ENCODE measurements at regions not wholly inside any gene's neighbourhood (a gene's known extent, or its start where the extent isn't known, plus 50 kb on each side); places are given as distances from the start of the nearest gene placed in this dataset.
"Not testable (repeated sequence)": the region's sequence is repeated elsewhere in the genome, so short reads cannot be mapped to it uniquely, and the experiment has no call there.

DNA sequence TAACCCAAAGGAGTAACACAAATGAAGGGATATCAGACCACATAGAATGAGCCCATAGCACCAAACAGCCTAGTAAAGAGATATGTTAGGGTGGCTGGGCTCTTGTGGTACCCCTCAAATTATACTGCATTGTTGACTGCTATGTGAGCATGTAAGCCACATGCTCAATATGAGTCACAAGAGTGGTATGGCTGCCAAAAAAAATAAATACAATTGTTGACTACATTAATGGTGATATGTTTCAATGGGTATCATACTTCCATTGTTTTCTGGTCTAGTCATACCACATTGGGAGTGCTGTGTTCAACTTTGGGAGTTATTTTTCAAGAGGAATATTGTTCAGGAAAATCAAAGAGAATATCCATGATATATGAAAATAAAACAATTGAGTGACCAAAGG is 162.4 kb upstream of the PIK3R1 start:
- Histone ChIP-seq H3K36me3 (ENCODE audit: control insufficient read depth in 5 of 5, insufficient read depth in 5 of 5, low read length in 5 of 5) (no peaks in the 10 kb centered on the region), H3K4me3 (ENCODE audit: low read depth in 1 of 5, low read length in 5 of 5) (no peak overlapping the region), H3K9me3 (ENCODE audit: control insufficient read depth in 5 of 5, low read length in 5 of 5) (peaks cover 0 to 8% (median 5%) of the 10 kb centered on the region in 5 donors), H3K4me1 (ENCODE audit: control insufficient read depth in 5 of 5, insufficient read depth in 5 of 5, low read length in 5 of 5) (peaks cover 0 to 7% (median 7%) of the 10 kb centered on the region in 5 donors), H3K9ac (ENCODE audit: low read length in 5 of 5) (no peak overlapping the region), H3K27ac (ENCODE audit: low read depth, low read length) (no peak overlapping the region), H3K27me3 (ENCODE audit: control insufficient read depth in 5 of 5, insufficient read depth in 4 of 5, low read length in 5 of 5) (no peaks in the 10 kb centered on the region)

- no peak overlapping the region for H3K27ac ChIP-seq (ENCODE audit: low read depth, low read length)
- no peaks in the 10 kb centered on the region for H3K36me3 ChIP-seq (ENCODE audit: control insufficient read depth in 5 of 5, insufficient read depth in 5 of 5, low read length in 5 of 5)
- no peak overlapping the region for H3K9ac ChIP-seq (ENCODE audit: low read length in 5 of 5)
- H3K9me3 ChIP-seq (ENCODE audit: control insufficient read depth in 5 of 5, low read length in 5 of 5), result peaks cover 0 to 17% (median 14%) of the 10 kb centered on the region in 5 donors
- H3K4me3 ChIP-seq (ENCODE audit: low read depth in 1 of 5, low read length in 5 of 5), result no peak overlapping the region
- no peaks in the 10 kb centered on the region for H3K27me3 ChIP-seq (ENCODE audit: control insufficient read depth in 5 of 5, insufficient read depth in 4 of 5, low read length in 5 of 5)
- H3K4me1 ChIP-seq (ENCODE audit: control insufficient read depth in 5 of 5, insufficient read depth in 5 of 5, low read length in 5 of 5), result no peaks in the 10 kb centered on the region
These were observed 166.4 kb upstream of the PIK3R1 start for GRCh38 chr5:68049053-68049713.

DNA sequence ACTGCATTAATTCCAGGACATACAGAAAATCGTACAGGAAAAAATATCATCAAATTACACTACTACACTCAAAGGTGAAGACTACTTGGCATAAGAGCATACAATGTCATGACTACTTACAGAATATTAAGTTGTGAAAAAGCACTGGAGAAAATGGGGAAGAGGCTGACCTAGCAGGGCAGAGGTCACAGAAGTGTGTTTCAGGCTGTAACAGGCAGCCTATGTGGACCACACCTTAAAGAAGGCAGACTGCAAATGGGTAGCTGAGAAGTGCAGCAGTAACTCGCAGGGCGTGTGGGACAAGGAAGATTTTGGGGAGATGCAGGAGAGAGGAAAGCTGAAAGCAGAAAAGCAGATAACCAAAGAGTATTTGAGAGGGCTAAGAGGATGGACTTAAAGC is 167.0 kb upstream of the PIK3R1 start:
- no peak overlapping the region for H3K9ac ChIP-seq (ENCODE audit: low read length in 5 of 5)
- H3K9me3 ChIP-seq (ENCODE audit: control insufficient read depth in 5 of 5, low read length in 5 of 5), result peaks cover 0 to 17% (median 14%) of the 10 kb centered on the region in 5 donors
- H3K4me1 ChIP-seq (ENCODE audit: control insufficient read depth in 5 of 5, insufficient read depth in 5 of 5, low read length in 5 of 5), result no peaks in the 10 kb centered on the region
- H3K36me3 ChIP-seq (ENCODE audit: control insufficient read depth in 5 of 5, insufficient read depth in 5 of 5, low read length in 5 of 5), result no peaks in the 10 kb centered on the region
- no peaks in the 10 kb centered on the region for H3K27me3 ChIP-seq (ENCODE audit: control insufficient read depth in 5 of 5, insufficient read depth in 4 of 5, low read length in 5 of 5)
- H3K4me3 ChIP-seq (ENCODE audit: low read depth in 1 of 5, low read length in 5 of 5), result no peak overlapping the region
- no peak overlapping the region for H3K27ac ChIP-seq (ENCODE audit: low read depth, low read length)

- not testable (repeated sequence) for H3K9ac ChIP-seq (ENCODE audit: low read length in 5 of 5); H3K4me1 ChIP-seq (ENCODE audit: control insufficient read depth in 5 of 5, insufficient read depth in 5 of 5, low read length in 5 of 5); H3K27me3 ChIP-seq (ENCODE audit: control insufficient read depth in 5 of 5, insufficient read depth in 4 of 5, low read length in 5 of 5); H3K4me3 ChIP-seq (ENCODE audit: low read depth in 1 of 5, low read length in 5 of 5); H3K27ac ChIP-seq (ENCODE audit: low read depth, low read length); H3K36me3 ChIP-seq (ENCODE audit: control insufficient read depth in 5 of 5, insufficient read depth in 5 of 5, low read length in 5 of 5)
- H3K9me3 ChIP-seq (ENCODE audit: control insufficient read depth in 5 of 5, low read length in 5 of 5), result peaks cover 0 to 17% (median 14%) of the 10 kb centered on the region in 5 donors
These were observed 167.5 kb upstream of the PIK3R1 start for GRCh38 chr5:68048054-68048453.

DNA sequence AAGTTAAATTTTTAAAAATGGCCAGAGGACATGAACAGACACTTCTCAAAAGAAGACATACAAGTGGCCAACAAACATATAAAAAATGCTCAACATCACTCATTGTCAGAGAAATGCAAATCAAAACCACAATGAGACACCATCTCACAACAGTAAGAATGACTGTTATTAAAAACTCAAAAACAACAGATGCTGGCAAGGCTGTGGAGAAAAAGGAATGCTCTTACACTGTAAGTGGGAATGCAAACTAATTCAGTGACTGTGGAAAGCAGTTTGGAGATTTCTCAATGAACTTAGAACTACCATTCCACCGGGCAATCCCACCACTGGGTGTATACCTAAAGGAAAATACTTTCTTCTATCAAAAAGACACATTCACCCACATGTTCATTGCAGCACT is 168.5 kb upstream of the PIK3R1 start:
- Histone ChIP-seq H3K27ac (ENCODE audit: low read depth, low read length) (no peak overlapping the region), H3K4me1 (ENCODE audit: control insufficient read depth in 5 of 5, insufficient read depth in 5 of 5, low read length in 5 of 5) (peaks cover 0 to 10% (median 0%) of the 10 kb centered on the region in 5 donors), H3K9me3 (ENCODE audit: control insufficient read depth in 5 of 5, low read length in 5 of 5) (peaks cover 0 to 17% (median 14%) of the 10 kb centered on the region in 5 donors), H3K4me3 (ENCODE audit: low read depth in 1 of 5, low read length in 5 of 5) (no peak overlapping the region), H3K9ac (ENCODE audit: low read length in 5 of 5) (no peak overlapping the region), H3K36me3 (ENCODE audit: control insufficient read depth in 5 of 5, insufficient read depth in 5 of 5, low read length in 5 of 5) (no peaks in the 10 kb centered on the region), H3K27me3 (ENCODE audit: control insufficient read depth in 5 of 5, insufficient read depth in 4 of 5, low read length in 5 of 5) (no peaks in the 10 kb centered on the region)

GRCh38 chr5:68046445-68046844 is 169.1 kb upstream of the PIK3R1 start:
- Histone ChIP-seq H3K27me3 (ENCODE audit: control insufficient read depth in 5 of 5, insufficient read depth in 4 of 5, low read length in 5 of 5) (no peaks in the 10 kb centered on the region), H3K9ac (ENCODE audit: low read length in 5 of 5) (no peak overlapping the region), H3K36me3 (ENCODE audit: control insufficient read depth in 5 of 5, insufficient read depth in 5 of 5, low read length in 5 of 5) (no peaks in the 10 kb centered on the region), H3K4me3 (ENCODE audit: low read depth in 1 of 5, low read length in 5 of 5) (no peak overlapping the region), H3K9me3 (ENCODE audit: control insufficient read depth in 5 of 5, low read length in 5 of 5) (peaks cover 0 to 17% (median 14%) of the 10 kb centered on the region in 5 donors), H3K4me1 (ENCODE audit: control insufficient read depth in 5 of 5, insufficient read depth in 5 of 5, low read length in 5 of 5) (peaks cover 0 to 10% (median 0%) of the 10 kb centered on the region in 5 donors), H3K27ac (ENCODE audit: low read depth, low read length) (no peak overlapping the region)

- Histone ChIP-seq H3K4me3 (ENCODE audit: low read depth in 1 of 5, low read length in 5 of 5) (no peak overlapping the region), H3K9me3 (ENCODE audit: control insufficient read depth in 5 of 5, low read length in 5 of 5) (no peaks in the 10 kb centered on the region), H3K9ac (ENCODE audit: low read length in 5 of 5) (no peak overlapping the region), H3K36me3 (ENCODE audit: control insufficient read depth in 5 of 5, insufficient read depth in 5 of 5, low read length in 5 of 5) (no peaks in the 10 kb centered on the region), H3K27ac (ENCODE audit: low read depth, low read length) (no peak overlapping the region), H3K4me1 (ENCODE audit: control insufficient read depth in 5 of 5, insufficient read depth in 5 of 5, low read length in 5 of 5) (peaks cover 0 to 17% (median 0%) of the 10 kb centered on the region in 5 donors), H3K27me3 (ENCODE audit: control insufficient read depth in 5 of 5, insufficient read depth in 4 of 5, low read length in 5 of 5) (no peaks in the 10 kb centered on the region)
These were observed 174.3 kb upstream of the PIK3R1 start for GRCh38 chr5:68041293-68041692.

DNA sequence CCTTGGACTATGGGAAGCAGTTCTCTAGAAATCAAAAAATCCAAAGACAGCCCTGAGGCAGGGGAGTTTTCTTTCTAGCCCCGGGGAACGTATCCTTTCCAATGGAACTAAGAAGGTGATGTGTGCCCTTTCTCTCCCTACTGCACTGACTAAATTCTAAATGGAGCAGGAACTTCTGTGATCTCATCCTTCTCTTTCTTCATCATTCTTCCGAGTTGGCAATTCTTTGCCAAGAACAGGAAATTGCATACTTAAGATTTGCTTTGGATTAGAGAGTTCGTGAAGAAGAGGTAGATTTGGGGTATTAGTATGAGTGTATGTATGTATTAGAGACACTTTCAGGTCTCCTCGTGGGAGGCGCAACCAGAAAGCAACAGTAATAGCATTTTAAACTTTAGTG is 178.0 kb upstream of the PIK3R1 start:
- Histone ChIP-seq H3K4me1 (ENCODE audit: control insufficient read depth in 5 of 5, insufficient read depth in 5 of 5, low read length in 5 of 5) (peaks cover 0 to 19% (median 12%) of the 10 kb centered on the region in 5 donors), H3K27ac (ENCODE audit: low read depth, low read length) (no peak overlapping the region), H3K36me3 (ENCODE audit: control insufficient read depth in 5 of 5, insufficient read depth in 5 of 5, low read length in 5 of 5) (no peaks in the 10 kb centered on the region), H3K27me3 (ENCODE audit: control insufficient read depth in 5 of 5, insufficient read depth in 4 of 5, low read length in 5 of 5) (no peaks in the 10 kb centered on the region), H3K9me3 (ENCODE audit: control insufficient read depth in 5 of 5, low read length in 5 of 5) (no peaks in the 10 kb centered on the region), H3K4me3 (ENCODE audit: low read depth in 1 of 5, low read length in 5 of 5) (no peak overlapping the region), H3K9ac (ENCODE audit: low read length in 5 of 5) (no peak overlapping the region)

DNA sequence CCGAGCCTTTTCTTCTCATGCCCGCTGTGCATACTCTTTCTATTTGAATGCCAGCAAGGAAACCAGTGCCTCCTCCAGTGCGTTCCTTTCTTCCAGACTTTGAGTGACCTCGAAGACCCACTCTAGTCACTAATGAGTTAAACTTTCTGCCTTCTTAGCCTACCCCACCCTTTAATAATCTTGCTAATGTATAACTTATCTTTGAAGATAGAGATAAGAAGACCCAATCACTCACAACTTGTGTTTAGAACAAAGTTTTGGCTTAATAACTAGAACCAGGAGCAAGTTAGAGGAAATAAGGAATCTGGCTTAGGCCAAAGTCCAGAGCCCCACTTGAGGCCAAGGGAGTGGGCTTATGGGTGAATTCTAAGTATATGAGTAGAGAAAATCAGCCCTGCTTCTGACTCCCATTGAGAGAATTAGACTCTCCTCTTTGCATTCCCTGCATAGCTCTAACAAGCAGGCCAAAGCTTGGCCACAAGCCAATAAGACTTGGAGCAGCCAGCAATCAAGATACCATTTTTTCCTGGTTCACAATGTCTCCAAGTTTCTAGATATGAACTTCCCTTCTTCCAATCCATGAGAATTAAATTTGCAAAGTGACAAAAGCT is 181.5 kb upstream of the PIK3R1 start:
- no peak overlapping the region for H3K9ac ChIP-seq (ENCODE audit: low read length in 5 of 5)
- no peaks in the 10 kb centered on the region for H3K9me3 ChIP-seq (ENCODE audit: control insufficient read depth in 5 of 5, low read length in 5 of 5)
- H3K4me3 ChIP-seq (ENCODE audit: low read depth in 1 of 5, low read length in 5 of 5), result no peak overlapping the region
- H3K4me1 ChIP-seq (ENCODE audit: control insufficient read depth in 5 of 5, insufficient read depth in 5 of 5, low read length in 5 of 5), result peaks cover 0 to 18% (median 4%) of the 10 kb centered on the region in 5 donors
- no peaks in the 10 kb centered on the region for H3K36me3 ChIP-seq (ENCODE audit: control insufficient read depth in 5 of 5, insufficient read depth in 5 of 5, low read length in 5 of 5)
- H3K27ac ChIP-seq (ENCODE audit: low read depth, low read length), result no peak overlapping the region
- no peaks in the 10 kb centered on the region for H3K27me3 ChIP-seq (ENCODE audit: control insufficient read depth in 5 of 5, insufficient read depth in 4 of 5, low read length in 5 of 5)

DNA sequence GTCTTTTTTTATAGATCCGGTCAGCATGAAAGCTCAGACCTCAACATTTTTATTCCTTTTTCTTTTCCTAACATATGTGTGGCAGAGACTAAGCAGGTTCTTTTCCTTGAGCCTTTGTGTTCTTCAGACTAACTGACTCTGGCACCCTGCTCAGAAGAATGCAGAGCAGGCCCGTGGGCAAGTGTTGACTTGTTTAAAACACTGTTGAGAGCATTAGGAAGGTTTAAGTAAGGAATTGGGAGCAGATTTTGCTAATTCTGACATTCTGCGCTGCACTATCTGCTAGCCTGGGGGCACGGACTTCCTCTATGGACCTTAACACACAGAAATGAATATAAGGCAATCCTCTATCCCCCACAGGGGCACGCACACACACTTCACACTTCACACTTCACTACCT is 182.5 kb upstream of the PIK3R1 start:
- Histone ChIP-seq H3K4me1 (ENCODE audit: control insufficient read depth in 5 of 5, insufficient read depth in 5 of 5, low read length in 5 of 5) (peaks cover 0 to 24% (median 10%) of the 10 kb centered on the region in 5 donors), H3K27me3 (ENCODE audit: control insufficient read depth in 5 of 5, insufficient read depth in 4 of 5, low read length in 5 of 5) (no peaks in the 10 kb centered on the region), H3K9ac (ENCODE audit: low read length in 5 of 5) (no peak overlapping the region), H3K36me3 (ENCODE audit: control insufficient read depth in 5 of 5, insufficient read depth in 5 of 5, low read length in 5 of 5) (no peaks in the 10 kb centered on the region), H3K27ac (ENCODE audit: low read depth, low read length) (no peak overlapping the region), H3K4me3 (ENCODE audit: low read depth in 1 of 5, low read length in 5 of 5) (no peak overlapping the region), H3K9me3 (ENCODE audit: control insufficient read depth in 5 of 5, low read length in 5 of 5) (no peaks in the 10 kb centered on the region)

Data from subcutaneous abdominal adipose tissue (tissue), 5 donors.